ENCODE measurements at regions not wholly inside any gene's neighbourhood (a gene's known extent, or its start where the extent isn't known, plus 50 kb on each side); places are given as distances from the start of the nearest gene placed in this dataset.
"Not testable (repeated sequence)": the region's sequence is repeated elsewhere in the genome, so short reads cannot be mapped to it uniquely, and the experiment has no call there.

GRCh38 chr12:67088401-67089118, 180.6 kb upstream of the CAND1 start:
- no peak for DNase-seq

DNA sequence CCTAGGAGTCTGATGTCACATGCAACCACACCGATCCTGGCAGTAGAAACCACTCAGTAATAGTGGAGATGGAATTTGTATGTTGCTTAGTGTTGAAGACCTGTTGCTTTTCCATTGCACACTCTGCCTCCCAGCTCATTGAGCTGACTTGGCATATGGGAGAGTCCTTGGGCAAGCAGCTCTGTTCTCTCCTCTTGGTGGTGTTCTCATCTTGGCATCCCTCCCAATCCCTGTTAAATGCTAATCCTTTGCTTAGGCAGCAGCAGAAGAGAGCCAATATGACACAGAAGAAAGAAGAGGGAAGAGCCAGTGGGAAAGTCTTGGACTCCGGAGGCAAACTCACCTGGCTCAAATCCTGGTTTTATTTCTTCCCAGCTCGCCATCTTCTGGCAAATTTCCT, 178.0 kb upstream of the CAND1 start:
- no peak for DNase-seq

- DNase-seq, result no peak
Observed at GRCh38 chr12:67091678-67092077, 177.5 kb upstream of the CAND1 start.

- DNase-seq, result not testable (repeated sequence)
Observed at GRCh38 chr12:67092934-67093333, 176.2 kb upstream of the CAND1 start.

DNA sequence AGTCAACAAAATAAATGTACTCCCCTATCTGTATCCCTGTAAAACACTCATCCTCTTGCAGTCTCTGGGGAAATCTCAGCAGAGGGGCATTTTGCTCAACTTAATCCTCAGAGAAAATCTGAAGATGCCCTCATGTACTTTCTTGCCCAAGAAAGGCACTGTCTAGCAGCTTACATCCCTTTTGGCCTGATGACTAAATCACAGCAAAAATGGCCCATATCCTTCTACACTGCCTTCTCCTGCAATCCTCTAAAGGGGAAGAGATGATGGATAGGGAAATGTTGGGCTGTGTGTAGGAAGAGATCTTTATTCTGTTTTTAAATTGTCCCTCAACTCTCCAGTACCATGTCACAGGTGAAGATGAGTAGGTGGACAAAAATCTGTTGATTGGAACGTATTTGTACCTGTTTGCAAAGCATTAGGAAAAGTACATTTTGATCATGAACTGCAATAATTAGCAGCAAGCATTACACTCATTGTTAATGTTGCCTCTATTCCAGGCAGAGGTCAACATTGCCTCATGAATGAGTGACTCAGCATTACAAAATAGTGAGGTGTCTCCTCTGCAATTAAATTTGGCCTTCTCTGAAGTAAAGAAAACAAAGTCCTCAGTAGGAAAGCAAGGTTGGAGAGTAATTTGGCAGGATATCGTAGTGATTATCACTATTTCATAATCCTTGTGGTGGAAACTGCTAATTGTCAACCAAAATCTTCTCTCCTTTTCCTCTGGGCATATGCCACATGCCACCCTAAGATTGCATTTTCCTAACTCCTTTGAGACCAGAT, 172.4 kb upstream of the CAND1 start:
- DNase-seq, result no peak

- no peak for DNase-seq
Observed at GRCh38 chr12:67099858-67100257, 169.3 kb upstream of the CAND1 start.

DNA sequence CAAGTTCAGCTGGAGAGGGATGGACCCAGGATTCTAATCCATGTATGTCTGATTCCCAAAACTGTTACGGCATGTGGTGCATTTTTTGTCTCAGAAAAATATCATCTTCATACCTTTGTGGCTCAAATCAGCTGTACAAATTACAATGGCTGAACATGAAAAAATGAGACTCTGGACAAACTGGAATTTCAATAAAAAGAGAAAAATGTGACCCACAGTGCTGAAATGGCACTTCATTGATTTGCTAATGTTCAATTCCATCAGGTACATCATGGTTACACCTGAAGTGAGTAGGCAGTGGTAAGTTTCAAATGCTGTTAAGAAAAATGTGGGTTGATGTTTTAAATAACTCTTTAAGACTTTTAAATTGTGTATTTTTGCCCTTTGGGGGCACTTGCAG, 165.6 kb upstream of the CAND1 start:
- no peak for DNase-seq

GRCh38 chr12:67107235-67107634, 161.9 kb upstream of the CAND1 start:
- DNase-seq, result no peak

DNA sequence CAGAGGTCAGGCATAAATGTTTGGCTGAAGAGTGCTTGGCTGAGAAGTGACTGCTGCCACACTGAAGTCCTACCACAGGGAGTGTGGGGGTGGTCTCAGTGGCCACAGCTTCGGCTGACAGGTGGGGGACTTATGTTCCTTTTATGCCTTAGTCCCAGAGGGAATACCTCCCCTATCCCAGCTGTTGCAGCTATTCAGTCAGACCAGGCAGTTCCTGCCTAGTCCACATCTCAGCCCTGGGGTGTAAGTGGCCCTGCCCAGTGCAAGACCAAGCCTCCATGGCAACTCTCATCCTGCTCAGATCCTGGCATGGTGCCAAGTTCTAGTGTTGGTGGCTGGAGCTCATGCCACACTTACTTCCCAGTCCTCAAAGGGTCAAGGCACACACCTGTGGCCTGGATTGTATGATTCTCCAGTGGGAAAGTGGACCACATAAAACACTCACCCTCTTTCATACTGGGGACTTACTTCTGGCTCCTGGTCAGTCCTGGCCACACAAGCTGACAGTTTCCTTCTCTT, 161.3 kb upstream of the CAND1 start:
- DNase-seq, result peak in 1 of 2 experiments; percentile 25

- DNase-seq, result not testable (repeated sequence)
Observed at GRCh38 chr12:67110345-67110744, 158.8 kb upstream of the CAND1 start.

GRCh38 chr12:67111182-67111581, 158.0 kb upstream of the CAND1 start:
- no peak for DNase-seq

DNA sequence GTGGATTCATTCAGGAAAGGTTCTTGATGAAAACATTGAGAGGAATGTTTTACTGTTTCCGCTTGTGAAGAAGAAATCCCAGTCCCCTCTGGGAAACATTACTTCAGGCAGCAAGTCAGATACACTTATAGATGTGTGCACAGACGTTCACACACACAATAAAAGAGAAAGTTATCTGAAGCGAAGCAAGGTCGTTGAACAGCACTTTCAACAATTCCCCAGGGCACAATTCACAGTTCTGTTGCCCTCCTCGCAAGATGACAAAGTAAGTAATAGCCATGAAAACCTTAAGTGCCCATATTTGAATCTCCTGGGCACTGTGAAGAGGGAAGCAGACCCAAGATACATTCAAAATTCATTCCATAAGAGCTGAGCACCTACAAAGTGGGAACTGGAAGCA, 156.6 kb upstream of the CAND1 start:
- DNase-seq, result no peak

DNA sequence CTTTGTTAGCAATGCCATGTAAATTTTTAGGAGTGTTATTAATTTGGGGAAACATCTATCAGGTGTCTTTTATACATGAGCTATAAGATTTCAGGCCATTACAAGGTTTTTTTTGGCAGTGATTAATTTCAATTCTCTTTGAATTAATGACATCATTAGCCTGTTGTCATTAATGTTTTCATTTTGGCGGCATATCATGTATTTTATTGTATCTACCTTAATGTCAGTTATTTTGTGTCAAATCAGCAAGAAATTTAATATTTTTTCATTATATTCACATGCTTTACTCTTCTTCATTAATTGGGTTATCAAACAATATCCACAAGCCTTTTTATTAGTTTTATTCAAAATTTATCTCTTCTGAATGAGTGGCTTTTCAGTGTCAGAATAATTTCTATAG, 153.0 kb upstream of the CAND1 start:
- DNase-seq, result no peak

DNA sequence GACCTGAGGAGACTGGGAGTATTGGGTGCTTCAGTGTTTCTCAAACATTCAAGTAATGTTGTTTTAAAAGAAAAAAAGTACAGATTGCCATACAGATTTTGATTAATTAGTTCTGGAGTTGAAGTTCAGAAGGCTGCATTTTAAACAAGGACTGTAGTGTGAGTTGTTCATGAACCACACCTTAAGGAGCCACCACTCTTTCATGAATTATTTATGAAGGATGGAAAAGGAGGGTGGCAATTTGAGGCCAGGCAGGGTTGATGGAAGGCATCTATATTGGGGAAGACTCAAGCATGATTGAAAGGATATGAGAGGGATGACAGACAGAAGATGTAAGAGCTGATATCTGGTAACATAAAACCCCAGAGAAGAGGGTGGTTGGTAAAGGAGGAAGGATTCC, 146.6 kb upstream of the CAND1 start:
- DNase-seq, result no peak

DNA sequence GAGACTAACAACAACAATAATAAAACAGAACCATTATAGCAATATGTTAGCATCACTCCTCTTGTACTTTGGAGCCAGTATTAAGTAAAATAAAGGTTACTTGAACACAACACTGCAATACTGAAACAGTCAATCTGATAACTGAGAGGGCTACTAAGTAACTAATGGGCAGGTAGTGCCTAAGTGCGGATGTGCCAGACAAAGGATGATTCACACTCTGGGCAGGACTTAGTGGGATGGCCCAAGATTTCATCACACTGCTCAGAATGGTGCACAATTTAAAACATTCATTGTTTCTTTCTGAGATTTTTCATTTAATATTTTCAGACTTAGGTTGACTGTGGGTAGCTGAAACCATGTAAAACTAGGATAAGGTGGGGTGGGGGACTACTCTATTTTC, 131.9 kb upstream of the CAND1 start:
- DNase-seq, result no peak

DNA sequence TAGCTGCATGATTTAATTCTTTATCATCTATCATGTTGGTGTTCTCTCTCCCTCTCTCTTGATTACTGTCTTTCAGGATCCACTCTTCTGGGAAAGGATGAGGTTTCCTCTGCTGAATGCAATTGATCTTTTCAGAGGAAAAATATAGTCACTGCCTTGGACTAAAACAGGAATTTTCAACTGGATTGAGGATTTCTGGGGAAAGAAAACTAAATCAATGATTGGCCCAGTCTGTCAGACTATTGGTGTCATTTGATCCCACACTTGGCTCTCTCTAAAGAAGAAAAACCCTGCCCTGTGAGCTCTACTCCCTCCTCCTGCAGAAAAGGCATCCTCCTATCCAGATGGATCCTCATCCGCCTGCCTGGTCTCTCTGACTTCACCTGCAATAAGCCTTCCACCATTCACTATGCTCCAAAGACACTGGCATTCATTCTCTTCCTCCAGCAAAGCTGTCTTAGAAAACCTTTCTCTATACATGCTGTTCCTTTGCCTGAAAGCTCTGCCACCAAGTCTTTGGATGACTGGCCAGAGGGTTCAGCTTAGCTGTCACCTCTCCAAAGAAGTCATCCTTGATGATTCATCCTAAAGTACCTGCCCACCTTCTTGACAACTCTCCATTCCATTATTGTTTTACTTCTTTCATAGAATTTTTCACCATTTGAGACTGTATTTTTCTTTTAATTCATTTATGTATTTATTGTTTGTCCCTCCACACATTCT, 127.7 kb upstream of the CAND1 start:
- no peak for DNase-seq

DNA sequence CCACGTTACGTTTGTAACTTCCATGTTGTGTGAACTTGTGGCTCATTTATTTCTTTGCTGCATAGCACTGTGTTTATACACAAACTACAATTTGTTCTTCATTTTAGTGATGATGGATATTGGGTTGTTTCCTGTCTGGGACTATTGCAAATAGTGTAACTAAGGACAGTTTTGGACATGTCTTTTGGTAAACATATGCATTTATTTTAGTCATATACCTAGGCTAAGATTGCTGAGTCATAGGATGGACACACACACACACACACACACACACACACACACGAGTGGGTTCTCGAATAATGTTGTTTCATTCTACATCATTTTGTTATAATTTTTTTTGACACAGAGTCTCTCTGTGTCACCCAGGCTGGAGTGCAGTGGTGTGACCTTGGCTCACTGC, 123.5 kb upstream of the CAND1 start:
- no peak for DNase-seq

- no peak for DNase-seq
Observed at GRCh38 chr12:67147030-67147429, 122.1 kb upstream of the CAND1 start.

DNA sequence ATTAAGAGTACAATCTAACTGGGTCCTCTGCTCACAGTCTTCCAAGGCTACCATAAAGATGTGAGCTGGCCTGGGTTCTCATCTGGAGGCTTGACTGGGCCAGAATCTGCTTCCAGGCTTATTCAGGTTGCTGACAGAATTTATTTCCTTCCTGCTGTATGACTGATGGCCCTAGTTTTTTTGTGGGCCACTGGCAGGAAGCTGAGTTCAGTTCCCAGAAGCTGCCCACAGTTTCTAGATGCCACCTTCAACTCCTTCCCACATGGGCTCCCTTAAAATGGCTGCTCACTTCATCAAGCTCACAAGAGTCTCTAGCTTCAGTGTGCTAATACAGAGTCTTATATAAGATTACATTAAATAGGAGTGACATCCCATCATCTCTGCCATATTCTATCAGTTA, 121.7 kb upstream of the CAND1 start:
- DNase-seq, result no peak

DNA sequence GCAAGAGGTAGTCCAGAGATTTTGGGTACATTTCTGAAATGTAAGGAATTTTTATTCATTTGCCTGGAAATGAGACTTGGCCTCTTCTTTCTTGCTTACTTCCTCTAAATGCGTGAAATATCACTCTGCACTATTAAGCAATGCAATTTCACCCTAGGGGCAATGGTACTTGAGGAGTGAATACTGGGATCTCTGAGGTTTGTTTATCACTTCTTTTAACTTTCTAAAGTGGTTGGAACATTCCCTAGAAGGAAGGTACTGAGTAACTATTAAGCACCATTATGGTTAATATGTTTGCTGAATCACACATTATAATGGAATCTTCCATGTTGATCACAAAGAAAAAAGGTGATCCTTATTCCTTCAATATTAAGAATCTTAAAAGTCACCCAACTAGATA, 120.9 kb upstream of the CAND1 start:
- no peak for DNase-seq

GRCh38 chr12:67151886-67152285, 117.3 kb upstream of the CAND1 start:
- DNase-seq, result no peak

- no peak for DNase-seq
Observed at GRCh38 chr12:67152451-67152850, 116.7 kb upstream of the CAND1 start.

GRCh38 chr12:67154901-67155300, 114.3 kb upstream of the CAND1 start:
- no peak for DNase-seq

- DNase-seq, result no peak
Observed at GRCh38 chr12:67155863-67156262, 113.3 kb upstream of the CAND1 start.
